ENCODE measurements at regions not wholly inside any gene's neighbourhood (a gene's known extent, or its start where the extent isn't known, plus 50 kb on each side); places are given as distances from the start of the nearest gene placed in this dataset.

DNA sequence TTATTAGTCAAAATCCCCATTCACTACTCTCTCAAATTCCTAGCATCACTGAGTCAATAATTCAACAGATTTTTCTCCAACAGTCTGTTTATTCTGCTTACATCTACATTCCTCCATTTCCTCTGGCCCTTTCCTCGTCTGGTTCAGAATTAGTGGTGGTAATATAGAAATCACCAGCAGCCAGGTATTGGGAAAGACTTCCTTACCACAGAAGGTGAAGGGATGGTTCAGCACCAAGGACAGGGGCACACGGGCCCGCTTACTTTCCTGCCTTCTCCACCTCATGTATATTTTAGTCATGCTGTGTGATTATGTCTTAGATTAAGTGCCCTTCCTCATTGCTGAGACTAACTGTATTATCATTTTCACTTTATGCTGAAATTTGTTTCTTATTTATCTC, 70.4 kb upstream of the APBB1IP start:
- no peaks in the 10 kb centered on the region for H3K36me3 ChIP-seq (ENCODE audit: control insufficient read depth in 1 of 2, insufficient read depth in 2 of 2, low read depth in 1 of 2, low read length in 2 of 2)
- no peaks in the 10 kb centered on the region for H3K27me3 ChIP-seq (ENCODE audit: control insufficient read depth in 1 of 2, insufficient read depth in 1 of 2, low read length in 2 of 2)
- H2BK15ac ChIP-seq (ENCODE audit: low read depth, poor library complexity, severe bottlenecking), result no peak overlapping the region
- H2AFZ ChIP-seq (ENCODE audit: low read depth, low read length), result no peak overlapping the region
- no peak overlapping the region for H3K4ac ChIP-seq (ENCODE audit: low read depth in 1 of 2, low read length in 2 of 2)
- no peak overlapping the region for H3K4me3 ChIP-seq (ENCODE audit: insufficient read depth in 1 of 2, low read depth in 1 of 2, low read length in 2 of 2)
- H2BK12ac ChIP-seq (ENCODE audit: low read length in 2 of 2), result no peak overlapping the region
- H3K9me3 ChIP-seq (ENCODE audit: control insufficient read depth, low read length), result no peaks in the 10 kb centered on the region
- no peak overlapping the region for H2BK5ac ChIP-seq (ENCODE audit: low read depth, low read length, poor library complexity, severe bottlenecking)
- no peaks in the 10 kb centered on the region for H3K79me1 ChIP-seq (replicated peaks; ENCODE audit: low read length, poor library complexity, severe bottlenecking)
- H4K8ac ChIP-seq (ENCODE audit: low read length), result no peak overlapping the region
- H3K27ac ChIP-seq (ENCODE audit: low read length, poor library complexity, severe bottlenecking), result no peak overlapping the region
- H2AK5ac ChIP-seq (ENCODE audit: low read length, severe bottlenecking), result no peak overlapping the region
- no peak overlapping the region for H2BK120ac ChIP-seq (ENCODE audit: low read depth, low read length)
- WGBS, result no CpG with 5 or more reads among the region's 3 CpGs
- no peak overlapping the region for H3K18ac ChIP-seq (ENCODE audit: low read depth in 1 of 2, low read length in 2 of 2)
- DNase-seq, result peak; percentile 2
- no peak overlapping the region for H3K9ac ChIP-seq (ENCODE audit: low read length)
- H3K23ac ChIP-seq (ENCODE audit: low read length in 2 of 2), result no peak overlapping the region
- H3K14ac ChIP-seq (ENCODE audit: low read length in 2 of 2), result no peak overlapping the region
- H4K91ac ChIP-seq (ENCODE audit: low read length), result no peak overlapping the region
- H3K4me1 ChIP-seq (ENCODE audit: control insufficient read depth, insufficient read depth, low read depth, low read length), result no peaks in the 10 kb centered on the region
- H3K4me2 ChIP-seq (ENCODE audit: low read length, poor library complexity, severe bottlenecking), result no peak overlapping the region

DNA sequence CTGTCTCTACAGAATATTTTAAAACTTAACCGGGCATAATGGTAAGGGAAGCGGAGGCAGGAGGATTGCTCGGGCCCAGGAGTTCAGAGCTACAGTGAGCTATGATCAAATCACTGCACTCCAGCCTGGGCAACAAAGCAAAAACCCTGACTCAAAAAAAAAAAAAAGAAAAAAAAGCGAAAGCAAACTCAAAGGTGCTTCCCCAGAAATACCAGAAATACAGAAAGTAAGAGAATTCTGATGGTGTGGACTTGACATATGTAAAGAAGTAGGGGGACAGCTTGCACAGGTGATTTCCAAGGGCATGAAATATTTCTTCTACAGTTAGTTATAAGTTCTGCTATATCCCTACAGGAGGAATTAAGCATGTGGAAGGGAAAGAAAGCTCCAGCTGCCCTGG, 69.7 kb upstream of the APBB1IP start:
- no peak overlapping the region for H2BK15ac ChIP-seq (ENCODE audit: low read depth, poor library complexity, severe bottlenecking)
- no peak for DNase-seq
- WGBS, result 80% methylated on average over 3 of the region's 4 CpGs
- H3K4me2 ChIP-seq (ENCODE audit: low read length, poor library complexity, severe bottlenecking), result no peak overlapping the region
- H2BK12ac ChIP-seq (ENCODE audit: low read length in 2 of 2), result no peak overlapping the region
- no peak overlapping the region for H2BK5ac ChIP-seq (ENCODE audit: low read depth, low read length, poor library complexity, severe bottlenecking)
- H2AK5ac ChIP-seq (ENCODE audit: low read length, severe bottlenecking), result no peak overlapping the region
- H3K14ac ChIP-seq (ENCODE audit: low read length in 2 of 2), result no peak overlapping the region
- no peak overlapping the region for H2AFZ ChIP-seq (ENCODE audit: low read depth, low read length)
- no peaks in the 10 kb centered on the region for H3K4me1 ChIP-seq (ENCODE audit: control insufficient read depth, insufficient read depth, low read depth, low read length)
- H3K18ac ChIP-seq (ENCODE audit: low read depth in 1 of 2, low read length in 2 of 2), result no peak overlapping the region
- H3K9ac ChIP-seq (ENCODE audit: low read length), result no peak overlapping the region
- no peaks in the 10 kb centered on the region for H3K9me3 ChIP-seq (ENCODE audit: control insufficient read depth, low read length)
- no peak overlapping the region for H3K4ac ChIP-seq (ENCODE audit: low read depth in 1 of 2, low read length in 2 of 2)
- no peaks in the 10 kb centered on the region for H3K79me1 ChIP-seq (replicated peaks; ENCODE audit: low read length, poor library complexity, severe bottlenecking)
- H3K27me3 ChIP-seq (ENCODE audit: control insufficient read depth in 1 of 2, insufficient read depth in 1 of 2, low read length in 2 of 2), result peaks cover 0 to 4% of the 10 kb centered on the region in 2 experiments
- no peak overlapping the region for H4K8ac ChIP-seq (ENCODE audit: low read length)
- no peak overlapping the region for H3K23ac ChIP-seq (ENCODE audit: low read length in 2 of 2)
- H3K36me3 ChIP-seq (ENCODE audit: control insufficient read depth in 1 of 2, insufficient read depth in 2 of 2, low read depth in 1 of 2, low read length in 2 of 2), result no peaks in the 10 kb centered on the region
- no peak overlapping the region for H3K27ac ChIP-seq (ENCODE audit: low read length, poor library complexity, severe bottlenecking)
- H2BK120ac ChIP-seq (ENCODE audit: low read depth, low read length), result no peak overlapping the region
- no peak overlapping the region for H3K4me3 ChIP-seq (ENCODE audit: insufficient read depth in 1 of 2, low read depth in 1 of 2, low read length in 2 of 2)
- H4K91ac ChIP-seq (ENCODE audit: low read length), result no peak overlapping the region

- no peak overlapping the region for H2AK5ac ChIP-seq (ENCODE audit: low read length, severe bottlenecking)
- no peak overlapping the region for H2BK12ac ChIP-seq (ENCODE audit: low read length in 2 of 2)
- H3K4ac ChIP-seq (ENCODE audit: low read depth in 1 of 2, low read length in 2 of 2), result no peak overlapping the region
- H3K4me3 ChIP-seq (ENCODE audit: insufficient read depth in 1 of 2, low read depth in 1 of 2, low read length in 2 of 2), result no peak overlapping the region
- no peak overlapping the region for H3K18ac ChIP-seq (ENCODE audit: low read depth in 1 of 2, low read length in 2 of 2)
- no peak for DNase-seq
- H3K23ac ChIP-seq (ENCODE audit: low read length in 2 of 2), result no peak overlapping the region
- no peaks in the 10 kb centered on the region for H3K36me3 ChIP-seq (ENCODE audit: control insufficient read depth in 1 of 2, insufficient read depth in 2 of 2, low read depth in 1 of 2, low read length in 2 of 2)
- 58% methylated on average over 2 of the region's 4 CpGs for WGBS
- no peaks in the 10 kb centered on the region for H3K9me3 ChIP-seq (ENCODE audit: control insufficient read depth, low read length)
- H3K4me1 ChIP-seq (ENCODE audit: control insufficient read depth, insufficient read depth, low read depth, low read length), result no peaks in the 10 kb centered on the region
- H2BK120ac ChIP-seq (ENCODE audit: low read depth, low read length), result no peak overlapping the region
- no peak overlapping the region for H4K8ac ChIP-seq (ENCODE audit: low read length)
- no peak overlapping the region for H3K9ac ChIP-seq (ENCODE audit: low read length)
- no peak overlapping the region for H3K14ac ChIP-seq (ENCODE audit: low read length in 2 of 2)
- H3K27ac ChIP-seq (ENCODE audit: low read length, poor library complexity, severe bottlenecking), result no peak overlapping the region
- H3K27me3 ChIP-seq (ENCODE audit: control insufficient read depth in 1 of 2, insufficient read depth in 1 of 2, low read length in 2 of 2), result peaks cover 0 to 6% of the 10 kb centered on the region in 2 experiments
- H2BK5ac ChIP-seq (ENCODE audit: low read depth, low read length, poor library complexity, severe bottlenecking), result no peak overlapping the region
- no peak overlapping the region for H2BK15ac ChIP-seq (ENCODE audit: low read depth, poor library complexity, severe bottlenecking)
- H3K79me1 ChIP-seq (replicated peaks; ENCODE audit: low read length, poor library complexity, severe bottlenecking), result no peaks in the 10 kb centered on the region
- H3K4me2 ChIP-seq (ENCODE audit: low read length, poor library complexity, severe bottlenecking), result no peak overlapping the region
- H2AFZ ChIP-seq (ENCODE audit: low read depth, low read length), result no peak overlapping the region
- H4K91ac ChIP-seq (ENCODE audit: low read length), result no peak overlapping the region
Observed at GRCh38 chr10:26372513-26373354, 65.4 kb upstream of the APBB1IP start.

DNA sequence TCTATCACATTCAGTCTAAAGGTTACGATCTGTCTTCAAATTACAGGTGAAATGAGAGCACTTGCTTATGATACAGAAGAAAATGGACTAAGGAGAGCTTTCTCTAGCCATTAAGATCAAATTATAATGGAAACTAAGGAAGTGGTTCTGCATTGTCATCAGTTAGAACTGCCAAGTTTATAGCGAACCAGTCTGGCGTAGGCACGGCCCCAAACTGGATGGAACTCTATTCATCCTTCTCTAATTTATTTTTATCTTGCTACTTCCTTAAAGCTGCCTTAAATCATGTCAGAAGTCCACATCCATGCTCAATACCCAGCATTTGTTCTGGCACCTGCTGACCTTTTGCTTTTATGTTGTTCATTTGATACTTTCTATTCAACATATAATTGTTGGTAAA, 63.7 kb upstream of the APBB1IP start:
- H3K4me3 ChIP-seq (ENCODE audit: insufficient read depth in 1 of 2, low read depth in 1 of 2, low read length in 2 of 2), result no peak overlapping the region
- H3K4ac ChIP-seq (ENCODE audit: low read depth in 1 of 2, low read length in 2 of 2), result no peak overlapping the region
- H3K23ac ChIP-seq (ENCODE audit: low read length in 2 of 2), result no peak overlapping the region
- H3K9ac ChIP-seq (ENCODE audit: low read length), result no peak overlapping the region
- no peak overlapping the region for H4K8ac ChIP-seq (ENCODE audit: low read length)
- no peak overlapping the region for H3K27ac ChIP-seq (ENCODE audit: low read length, poor library complexity, severe bottlenecking)
- no peak overlapping the region for H3K4me2 ChIP-seq (ENCODE audit: low read length, poor library complexity, severe bottlenecking)
- H2AK5ac ChIP-seq (ENCODE audit: low read length, severe bottlenecking), result no peak overlapping the region
- H3K36me3 ChIP-seq (ENCODE audit: control insufficient read depth in 1 of 2, insufficient read depth in 2 of 2, low read depth in 1 of 2, low read length in 2 of 2), result no peaks in the 10 kb centered on the region
- no peak for DNase-seq
- no peak overlapping the region for H2BK120ac ChIP-seq (ENCODE audit: low read depth, low read length)
- WGBS, result 84% methylated on average over 4 of the region's 4 CpGs
- H2AFZ ChIP-seq (ENCODE audit: low read depth, low read length), result no peak overlapping the region
- no peak overlapping the region for H2BK5ac ChIP-seq (ENCODE audit: low read depth, low read length, poor library complexity, severe bottlenecking)
- H3K27me3 ChIP-seq (ENCODE audit: control insufficient read depth in 1 of 2, insufficient read depth in 1 of 2, low read length in 2 of 2), result peaks cover 0 to 6% of the 10 kb centered on the region in 2 experiments
- H3K79me1 ChIP-seq (replicated peaks; ENCODE audit: low read length, poor library complexity, severe bottlenecking), result no peaks in the 10 kb centered on the region
- no peak overlapping the region for H2BK15ac ChIP-seq (ENCODE audit: low read depth, poor library complexity, severe bottlenecking)
- H2BK12ac ChIP-seq (ENCODE audit: low read length in 2 of 2), result no peak overlapping the region
- H3K9me3 ChIP-seq (ENCODE audit: control insufficient read depth, low read length), result no peaks in the 10 kb centered on the region
- no peak overlapping the region for H3K14ac ChIP-seq (ENCODE audit: low read length in 2 of 2)
- H3K4me1 ChIP-seq (ENCODE audit: control insufficient read depth, insufficient read depth, low read depth, low read length), result no peaks in the 10 kb centered on the region
- H3K18ac ChIP-seq (ENCODE audit: low read depth in 1 of 2, low read length in 2 of 2), result no peak overlapping the region
- H4K91ac ChIP-seq (ENCODE audit: low read length), result no peak overlapping the region
